ENCODE measurements at regions not wholly inside any gene's neighbourhood (a gene's known extent, or its start where the extent isn't known, plus 50 kb on each side); places are given as distances from the start of the nearest gene placed in this dataset.

DNA sequence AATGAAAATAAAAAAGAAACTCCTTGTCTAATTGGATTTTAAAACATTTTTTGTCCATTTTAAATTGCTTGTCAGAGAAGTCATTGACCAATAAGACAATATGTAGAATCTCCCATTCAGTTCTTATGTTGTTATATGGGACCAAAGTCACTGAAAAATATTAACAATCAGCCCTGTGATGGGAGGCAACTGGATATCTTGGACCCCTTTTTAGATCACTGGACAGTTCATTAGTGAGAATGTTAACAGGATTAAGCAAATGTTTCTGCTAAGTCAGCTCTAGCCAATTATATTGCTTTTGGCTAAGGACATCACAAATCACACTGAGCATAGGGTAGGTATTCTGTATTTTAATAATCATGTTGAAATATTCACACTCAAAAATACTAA is 609.1 kb upstream of the USP24 start:
- no peaks in the 10 kb centered on the region for H3K4me1 Mint-ChIP-seq (ENCODE audit: low read depth, unreplicated experiment)
- TF ChIP-seq, protein P1, sequence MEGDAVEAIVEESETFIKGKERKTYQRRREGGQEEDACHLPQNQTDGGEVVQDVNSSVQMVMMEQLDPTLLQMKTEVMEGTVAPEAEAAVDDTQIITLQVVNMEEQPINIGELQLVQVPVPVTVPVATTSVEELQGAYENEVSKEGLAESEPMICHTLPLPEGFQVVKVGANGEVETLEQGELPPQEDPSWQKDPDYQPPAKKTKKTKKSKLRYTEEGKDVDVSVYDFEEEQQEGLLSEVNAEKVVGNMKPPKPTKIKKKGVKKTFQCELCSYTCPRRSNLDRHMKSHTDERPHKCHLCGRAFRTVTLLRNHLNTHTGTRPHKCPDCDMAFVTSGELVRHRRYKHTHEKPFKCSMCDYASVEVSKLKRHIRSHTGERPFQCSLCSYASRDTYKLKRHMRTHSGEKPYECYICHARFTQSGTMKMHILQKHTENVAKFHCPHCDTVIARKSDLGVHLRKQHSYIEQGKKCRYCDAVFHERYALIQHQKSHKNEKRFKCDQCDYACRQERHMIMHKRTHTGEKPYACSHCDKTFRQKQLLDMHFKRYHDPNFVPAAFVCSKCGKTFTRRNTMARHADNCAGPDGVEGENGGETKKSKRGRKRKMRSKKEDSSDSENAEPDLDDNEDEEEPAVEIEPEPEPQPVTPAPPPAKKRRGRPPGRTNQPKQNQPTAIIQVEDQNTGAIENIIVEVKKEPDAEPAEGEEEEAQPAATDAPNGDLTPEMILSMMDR (IDR thresholded peaks at IDR 0.05; ENCODE audit: unreplicated experiment), result no peak
- no peak overlapping the region for H3K27ac Mint-ChIP-seq (ENCODE audit: unreplicated experiment)
- H3K9me3 Mint-ChIP-seq (ENCODE audit: low read depth, unreplicated experiment), result no peaks in the 10 kb centered on the region
- intact Hi-C loops (cut with micrococcal nuclease; ENCODE audit: unreplicated experiment), result no loop called here
- H3K36me3 Mint-ChIP-seq (ENCODE audit: insufficient read depth, unreplicated experiment), result no peaks in the 10 kb centered on the region
- CTCF ChIA-PET, result no interaction called here
- no peaks in the 10 kb centered on the region for H3K27me3 Mint-ChIP-seq (ENCODE audit: unreplicated experiment)
- no peak overlapping the region for H3K4me3 Mint-ChIP-seq (ENCODE audit: low read depth, unreplicated experiment)
- no TSS peak for BruUV-seq (replicated peaks)
- DNase-seq, result no peak

DNA sequence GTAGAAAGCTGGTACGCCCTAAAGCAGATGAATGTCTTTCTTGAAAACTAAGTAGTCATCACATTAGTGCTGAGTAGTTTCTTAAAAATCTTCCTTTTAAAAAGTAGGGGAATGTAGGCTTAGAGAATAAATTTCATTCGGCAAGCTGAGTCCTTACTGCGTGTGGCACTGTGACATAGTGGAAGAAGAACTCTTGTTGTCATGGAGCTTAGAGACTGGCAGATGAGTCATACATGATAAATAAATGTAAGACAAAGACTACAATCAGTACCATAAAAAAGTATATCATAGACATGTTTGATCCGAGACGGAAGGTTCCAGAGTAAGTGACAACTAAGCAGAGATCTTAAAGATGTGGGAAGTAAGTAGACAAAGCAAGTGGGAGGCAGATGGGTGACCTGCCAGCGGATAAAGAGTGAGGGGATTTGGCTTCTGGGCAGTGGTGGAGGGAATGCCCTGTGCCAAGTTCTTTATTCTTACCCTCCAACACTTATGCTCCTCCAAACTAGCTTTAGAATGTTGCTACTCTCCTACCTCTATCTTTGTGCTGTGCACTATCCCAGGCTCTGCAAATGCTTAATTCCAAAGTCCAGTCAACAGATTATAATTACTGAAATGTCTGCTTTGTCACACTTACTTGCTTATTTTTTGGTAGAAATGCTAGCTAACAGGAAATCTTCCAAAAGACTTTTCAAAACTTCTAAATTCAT is 608.5 kb upstream of the USP24 start:
- H3K27ac Mint-ChIP-seq (ENCODE audit: unreplicated experiment), result no peak overlapping the region
- BruUV-seq (replicated peaks), result no TSS peak
- intact Hi-C loops (cut with micrococcal nuclease; ENCODE audit: unreplicated experiment), result no loop called here
- no peaks in the 10 kb centered on the region for H3K27me3 Mint-ChIP-seq (ENCODE audit: unreplicated experiment)
- CTCF ChIA-PET, result no interaction called here
- H3K9me3 Mint-ChIP-seq (ENCODE audit: low read depth, unreplicated experiment), result no peaks in the 10 kb centered on the region
- DNase-seq, result no peak
- H3K36me3 Mint-ChIP-seq (ENCODE audit: insufficient read depth, unreplicated experiment), result no peaks in the 10 kb centered on the region
- TF ChIP-seq, protein P1 (IDR thresholded peaks at IDR 0.05; ENCODE audit: unreplicated experiment), result no peak
- H3K4me1 Mint-ChIP-seq (ENCODE audit: low read depth, unreplicated experiment), result no peaks in the 10 kb centered on the region
- no peak overlapping the region for H3K4me3 Mint-ChIP-seq (ENCODE audit: low read depth, unreplicated experiment)

DNA sequence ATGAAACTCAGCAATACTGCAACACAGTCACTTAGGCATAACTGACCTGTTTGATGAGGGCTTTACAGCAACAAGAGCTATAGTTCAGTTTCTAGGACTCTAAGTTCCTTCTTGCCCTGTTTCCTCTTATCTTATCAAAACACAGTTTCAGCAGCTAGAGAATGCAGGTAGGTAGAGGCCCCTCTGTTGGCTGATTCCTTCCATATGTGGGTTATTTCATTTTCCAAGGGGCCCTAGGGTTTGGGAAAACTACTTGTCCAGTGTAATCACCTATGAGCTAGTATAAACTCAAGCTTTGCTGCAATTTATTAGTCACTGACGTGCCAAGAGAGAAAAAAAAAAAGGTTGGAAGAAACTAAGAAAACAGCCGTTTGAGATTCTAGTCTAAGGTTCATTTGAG is 607.7 kb upstream of the USP24 start:
- no peaks in the 10 kb centered on the region for H3K9me3 Mint-ChIP-seq (ENCODE audit: low read depth, unreplicated experiment)
- TF ChIP-seq, protein P1 (IDR thresholded peaks at IDR 0.05; ENCODE audit: unreplicated experiment), result no peak
- no peak for DNase-seq
- H3K4me3 Mint-ChIP-seq (ENCODE audit: low read depth, unreplicated experiment), result no peak overlapping the region
- BruUV-seq (replicated peaks), result no TSS peak
- H3K27ac Mint-ChIP-seq (ENCODE audit: unreplicated experiment), result no peak overlapping the region
- CTCF ChIA-PET, result interaction anchor here (1.1 kb wide), 1 partner anchor 96 kb away, joined by 3 read pairs; no protein-coding TSS in a partner anchor
- H3K36me3 Mint-ChIP-seq (ENCODE audit: insufficient read depth, unreplicated experiment), result no peaks in the 10 kb centered on the region
- no peaks in the 10 kb centered on the region for H3K4me1 Mint-ChIP-seq (ENCODE audit: low read depth, unreplicated experiment)
- intact Hi-C loops (cut with micrococcal nuclease; ENCODE audit: unreplicated experiment), result no loop called here
- no peaks in the 10 kb centered on the region for H3K27me3 Mint-ChIP-seq (ENCODE audit: unreplicated experiment)

DNA sequence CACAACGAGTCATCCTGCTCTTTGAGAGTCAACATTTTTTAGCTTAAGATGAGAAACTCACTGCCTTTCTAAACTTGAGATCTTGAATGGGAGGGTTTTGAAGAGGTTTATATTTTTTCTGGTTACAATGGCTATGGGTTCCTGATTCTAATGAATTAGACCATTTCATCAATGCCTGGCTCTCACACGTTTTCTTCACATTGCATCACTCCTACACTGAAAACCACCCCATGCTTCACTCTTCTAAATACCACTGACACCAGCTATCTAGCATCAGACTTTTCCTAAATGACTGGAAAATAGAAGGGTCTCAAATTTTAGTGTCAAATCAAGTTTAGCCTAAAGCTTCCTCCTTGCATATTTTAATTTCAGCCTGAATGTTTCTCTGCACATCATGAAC is 606.1 kb upstream of the USP24 start:
- Mint-ChIP-seq H3K27ac (ENCODE audit: unreplicated experiment) (no peak overlapping the region), H3K9me3 (ENCODE audit: low read depth, unreplicated experiment) (no peaks in the 10 kb centered on the region), H3K4me1 (ENCODE audit: low read depth, unreplicated experiment) (no peaks in the 10 kb centered on the region), H3K27me3 (ENCODE audit: unreplicated experiment) (no peaks in the 10 kb centered on the region), H3K36me3 (ENCODE audit: insufficient read depth, unreplicated experiment) (no peaks in the 10 kb centered on the region), H3K4me3 (ENCODE audit: low read depth, unreplicated experiment) (no peak overlapping the region)
- TF ChIP-seq, protein P1 (IDR thresholded peaks at IDR 0.05; ENCODE audit: unreplicated experiment), result no peak
- DNase-seq, result no peak
- intact Hi-C loops (cut with micrococcal nuclease; ENCODE audit: unreplicated experiment), result no loop called here
- no TSS peak for BruUV-seq (replicated peaks)
- CTCF ChIA-PET, result no interaction called here

Data from Calu3 (cell line).